PC-9 (cell line): ENCODE measurements at regions not wholly inside any gene's neighbourhood (a gene's known extent, or its start where the extent isn't known, plus 50 kb on each side); places are given as distances from the start of the nearest gene placed in this dataset.
"Not testable (repeated sequence)": the region's sequence is repeated elsewhere in the genome, so short reads cannot be mapped to it uniquely, and the experiment has no call there.

Experiments
- BruUV-seq: library from RNA; stranded (reverse); fragments of 400-500 nt; replicated peaks from 2 replicates; lab custom pipeline; 2021; lab: Mats Ljungman, UMichigan
- CTCF ChIA-PET: fragments of 300-600 bp; sonication (Branson Sonifier 250); formaldehyde crosslinking; loops from one replicate; lab custom pipeline; 2022; ENCODE audit warnings: antibody characterized with exemption; lab: Charles Lee
- POLR2A ChIA-PET: fragments of 300-600 bp; sonication (Branson Sonifier 250); formaldehyde crosslinking; loops from one replicate; lab custom pipeline; 2022; ENCODE audit warnings: antibody characterized with exemption; ENCODE audit not compliant: unreplicated experiment; lab: Charles Lee
- DNase-seq, 2 experiments: peaks; one replicate each; pipeline versions ENCODE4 v3.0.0 to v3.0.0-alpha.2; 2015 to 2022; ENCODE audit warnings: mixed read lengths in 1 of 2
- H2AFZ ChIP-seq: fragments of 200-600 bp; sonication (generic); 2 replicates; pipeline ENCODE4 v1.8.1; 2017; ENCODE audit warnings: antibody characterized with exemption
- H3F3A ChIP-seq: fragments of 200-600 bp; sonication (generic); 2 replicates; pipeline ENCODE4 v1.8.1; 2017; ENCODE audit warnings: antibody characterized with exemption, mild to moderate bottlenecking, low read depth; ENCODE audit not compliant: insufficient read depth
- H3K27ac ChIP-seq: fragments of 200-600 bp; sonication (generic); 2 replicates; pipeline ENCODE4 v1.6.1; 2016; ENCODE audit warnings: mixed run types
- H3K27me3 ChIP-seq: fragments of 200-600 bp; sonication (generic); 2 replicates; pipeline ENCODE4 v1.6.1; 2016; ENCODE audit warnings: low read depth, mixed run types; ENCODE audit not compliant: insufficient read depth
- H3K36me3 ChIP-seq: fragments of 200-600 bp; sonication (generic); 2 replicates; pipeline ENCODE4 v1.6.1; 2016; ENCODE audit warnings: low read depth, mixed run types
- H3K4me1 ChIP-seq: fragments of 200-600 bp; sonication (generic); replicated peaks from 2 replicates; pipeline ENCODE4 v1.6.1; 2016; ENCODE audit warnings: mixed run types; ENCODE audit not compliant: insufficient read depth
- H3K4me2 ChIP-seq: fragments of 200-600 bp; sonication (generic); 2 replicates; pipeline ENCODE4 v1.6.1; 2017; ENCODE audit warnings: mixed run types
- H3K4me3 ChIP-seq: fragments of 200-600 bp; sonication (generic); 2 replicates; pipeline ENCODE4 v1.6.1; 2016; ENCODE audit warnings: mixed run types
- H3K79me2 ChIP-seq: fragments of 200-600 bp; sonication (generic); 2 replicates; pipeline ENCODE4 v1.6.1; 2017; ENCODE audit warnings: low read depth, mixed run types
- H3K9me2 ChIP-seq: fragments of 200-600 bp; sonication (generic); 2 replicates; pipeline ENCODE4 v1.8.1; 2017; ENCODE audit warnings: mild to moderate bottlenecking; ENCODE audit not compliant: insufficient read depth
- H3K9me3 ChIP-seq: fragments of 200-600 bp; sonication (generic); 2 replicates; pipeline ENCODE4 v1.8.1; 2016; ENCODE audit warnings: low read depth; ENCODE audit not compliant: insufficient read depth
- H4K20me1 ChIP-seq: fragments of 200-600 bp; sonication (generic); 2 replicates; pipeline ENCODE4 v1.8.1; 2017; ENCODE audit not compliant: insufficient read depth
- CTCF ChIP-seq: fragments of 200-600 bp; sonication (generic); conservative IDR thresholded peaks from 2 replicates; pipeline ENCODE4 v1.6.1; 2017; ENCODE audit warnings: mixed run types, antibody characterized with exemption, mild to moderate bottlenecking, moderate library complexity
- EZH2 ChIP-seq: fragments of 200-600 bp; sonication (generic); IDR thresholded peaks from 2 replicates; pipeline ENCODE4 v1.8.0; 2017; ENCODE audit warnings: antibody characterized with exemption, low read depth
- intact Hi-C: fragments of 100-400 bp; cut with micrococcal nuclease; formaldehyde crosslinking; loops from one replicate; pipeline ENCODE4 v1.10.0; 2022; ENCODE audit not compliant: unreplicated experiment

DNA sequence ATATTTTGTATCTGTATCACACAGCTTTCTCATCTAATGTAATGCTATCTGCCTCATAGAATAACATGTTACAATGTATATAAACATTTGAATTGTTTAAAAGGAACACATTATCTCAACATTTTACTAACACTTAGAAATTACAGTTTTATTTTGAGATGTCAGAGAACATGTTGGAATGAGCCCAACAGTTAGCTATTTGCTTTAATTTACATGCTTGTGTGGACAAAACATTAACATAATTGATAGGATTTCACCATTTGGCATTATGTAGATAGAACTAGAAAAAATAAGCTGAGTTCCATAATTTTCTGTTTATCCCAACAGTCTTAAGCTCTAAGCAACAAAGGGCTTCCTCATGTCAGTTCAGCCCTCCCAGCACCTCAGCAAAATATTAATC lies 330.9 kb downstream of the LMBRD1 start:
- intact Hi-C loops: no loop called here
- BruUV-seq: no TSS peak
- H3K4me1 ChIP-seq: no peaks in the 10 kb centered on the region
- POLR2A ChIA-PET: no interaction called here
- H3K9me2 ChIP-seq: no peaks in the 10 kb centered on the region
- CTCF ChIA-PET: no interaction called here
- H3K27me3 ChIP-seq: no peaks in the 10 kb centered on the region
- H3F3A ChIP-seq: no peaks in the 10 kb centered on the region
- no peak overlapping the region for H3K27ac ChIP-seq
- DNase-seq: no peak
- no peaks in the 10 kb centered on the region for H3K36me3 ChIP-seq
- no peak overlapping the region for H2AFZ ChIP-seq
- no peak overlapping the region for H3K4me2 ChIP-seq
- no peaks in the 10 kb centered on the region for H3K9me3 ChIP-seq
- H3K4me3 ChIP-seq: no peak overlapping the region
- H4K20me1 ChIP-seq: no peaks in the 10 kb centered on the region
- H3K79me2 ChIP-seq: no peaks in the 10 kb centered on the region
- TF ChIP-seq EZH2 (no peak), CTCF (no peak)

DNA sequence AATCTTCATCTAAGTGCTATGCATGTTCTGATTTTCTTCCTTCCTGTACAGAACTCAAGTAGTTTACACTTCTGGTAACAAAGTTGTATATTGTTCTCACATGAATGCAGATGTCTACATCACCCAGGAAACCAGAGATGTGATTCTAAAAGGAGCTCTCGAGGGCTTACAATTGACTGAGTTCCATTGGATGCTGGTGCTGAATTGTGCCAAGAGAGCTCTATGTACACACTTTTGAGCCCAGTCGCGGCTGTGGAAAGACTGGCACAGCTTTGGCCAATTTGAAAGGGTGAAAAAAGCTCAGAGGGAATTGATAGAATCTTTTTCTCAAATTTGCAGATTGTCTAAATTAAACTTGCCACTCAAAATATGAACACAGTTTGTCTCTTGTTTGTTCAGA lies 340.7 kb downstream of the LMBRD1 start:
- Histone ChIP-seq H3F3A (no peaks in the 10 kb centered on the region), H3K9me3 (no peaks in the 10 kb centered on the region), H4K20me1 (no peaks in the 10 kb centered on the region), H3K27ac (no peak overlapping the region), H2AFZ (no peak overlapping the region), H3K4me2 (no peak overlapping the region), H3K9me2 (peaks cover 4% of the 10 kb centered on the region; the same call in 1 of the 2 replicates), H3K27me3 (no peaks in the 10 kb centered on the region), H3K4me1 (no peaks in the 10 kb centered on the region), H3K79me2 (no peaks in the 10 kb centered on the region), H3K4me3 (no peak overlapping the region), H3K36me3 (no peaks in the 10 kb centered on the region)
- POLR2A ChIA-PET: no interaction called here
- intact Hi-C loops: no loop called here
- TF ChIP-seq EZH2 (no peak), CTCF (no peak)
- DNase-seq: no peak
- BruUV-seq: no TSS peak
- CTCF ChIA-PET: no interaction called here

GRCh38 chr6:69454619-69455018 lies 342.2 kb downstream of the LMBRD1 start:
- POLR2A ChIA-PET, H3K27me3 ChIP-seq, H3K4me2 ChIP-seq, H3K4me3 ChIP-seq, DNase-seq, H3K79me2 ChIP-seq, H3K27ac ChIP-seq, H3K36me3 ChIP-seq, CTCF ChIA-PET, H3K9me2 ChIP-seq, H3K9me3 ChIP-seq, H4K20me1 ChIP-seq, BruUV-seq, H3K4me1 ChIP-seq, H3F3A ChIP-seq, intact Hi-C loops, H2AFZ ChIP-seq: not testable (repeated sequence)

- H3K4me3 ChIP-seq, H2AFZ ChIP-seq, H3K27me3 ChIP-seq, H3K79me2 ChIP-seq, H3K27ac ChIP-seq, H3K4me2 ChIP-seq, intact Hi-C loops, H4K20me1 ChIP-seq, POLR2A ChIA-PET, H3K9me2 ChIP-seq, DNase-seq, BruUV-seq, H3K4me1 ChIP-seq, H3K36me3 ChIP-seq, H3K9me3 ChIP-seq, H3F3A ChIP-seq, CTCF ChIA-PET: not testable (repeated sequence)
Measured at GRCh38 chr6:69450493-69450892, 346.3 kb downstream of the LMBRD1 start.
